Mesenchymal stem cell (in vitro differentiated cells and primary cell): ENCODE measurements at regions not wholly inside any gene's neighbourhood (a gene's known extent, or its start where the extent isn't known, plus 50 kb on each side); places are given as distances from the start of the nearest gene placed in this dataset.

ENCODE experiments used
- DNase-seq: peaks from one replicate; pipeline ENCODE4 v3.0.0-alpha.2; 2013
- H2AFZ ChIP-seq: one replicate; pipeline ENCODE4 v1.6.1; 2013; ENCODE audit warnings: low read depth, mild to moderate bottlenecking, control low read depth, inconsistent platforms, low read length, moderate library complexity
- H2AK5ac ChIP-seq: 2 replicates; pipeline ENCODE4 v1.6.1; 2013; ENCODE audit warnings: low read length, moderate library complexity, mild to moderate bottlenecking, inconsistent platforms; ENCODE audit not compliant: severe bottlenecking
- H2BK120ac ChIP-seq: one replicate; pipeline ENCODE4 v1.6.1; 2013; ENCODE audit warnings: low read depth, mild to moderate bottlenecking, inconsistent platforms, low read length, moderate library complexity
- H2BK12ac ChIP-seq, 2 experiments: one replicate each; pipeline ENCODE4 v1.6.1; 2013; ENCODE audit warnings: inconsistent platforms in 2 of 2, low read length in 2 of 2, mild to moderate bottlenecking in 2 of 2, moderate library complexity in 2 of 2, control low read depth in 1 of 2
- H2BK15ac ChIP-seq: one replicate; pipeline ENCODE4 v1.6.1; 2013; ENCODE audit warnings: mild to moderate bottlenecking, low read depth, inconsistent platforms; ENCODE audit not compliant: poor library complexity, severe bottlenecking
- H2BK5ac ChIP-seq: 2 replicates; pipeline ENCODE4 v1.6.1; 2013; ENCODE audit warnings: low read depth, mild to moderate bottlenecking, low read length, control low read depth, inconsistent platforms; ENCODE audit not compliant: poor library complexity, severe bottlenecking
- H3K14ac ChIP-seq, 2 experiments: one replicate each; pipeline ENCODE4 v1.6.1; 2013; ENCODE audit warnings: inconsistent platforms in 2 of 2, low read length in 2 of 2, control low read depth in 1 of 2, mild to moderate bottlenecking in 1 of 2, moderate library complexity in 1 of 2
- H3K18ac ChIP-seq, 2 experiments: one replicate each; pipeline ENCODE4 v1.6.1; 2013; ENCODE audit warnings: inconsistent platforms in 2 of 2, low read length in 2 of 2, control low read depth in 1 of 2, low read depth in 1 of 2, mild to moderate bottlenecking in 1 of 2
- H3K23ac ChIP-seq, 2 experiments: one replicate each; pipeline ENCODE4 v1.6.1; 2013; ENCODE audit warnings: inconsistent platforms in 2 of 2, low read length in 2 of 2, mild to moderate bottlenecking in 2 of 2, moderate library complexity in 2 of 2, control low read depth in 1 of 2
- H3K27ac ChIP-seq: 2 replicates; pipeline ENCODE4 v1.5.1; 2013; ENCODE audit warnings: mild to moderate bottlenecking, moderate library complexity, low read length, control low read depth, inconsistent platforms; ENCODE audit not compliant: poor library complexity, severe bottlenecking
- H3K27me3 ChIP-seq, 2 experiments: 2 replicates each; pipeline versions ENCODE4 v1.6.1 to v1.7.0; 2013; ENCODE audit warnings: low read length in 2 of 2, mild to moderate bottlenecking in 2 of 2, moderate library complexity in 2 of 2, control low read depth in 1 of 2, inconsistent platforms in 1 of 2; ENCODE audit not compliant: control insufficient read depth in 1 of 2, insufficient read depth in 1 of 2
- H3K36me3 ChIP-seq, 2 experiments: 2 replicates each; pipeline versions ENCODE4 v1.6.1 to v1.7.0; 2013; ENCODE audit warnings: low read length in 2 of 2, control low read depth in 1 of 2, inconsistent platforms in 1 of 2, low read depth in 1 of 2, mild to moderate bottlenecking in 1 of 2; ENCODE audit not compliant: insufficient read depth in 2 of 2, control insufficient read depth in 1 of 2
- H3K4ac ChIP-seq, 2 experiments: one replicate each; pipeline ENCODE4 v1.6.1; 2013; ENCODE audit warnings: inconsistent platforms in 2 of 2, low read length in 2 of 2, mild to moderate bottlenecking in 2 of 2, moderate library complexity in 2 of 2, control low read depth in 1 of 2, low read depth in 1 of 2
- H3K4me1 ChIP-seq: 2 replicates; pipeline ENCODE4 v1.6.1; 2013; ENCODE audit warnings: low read depth, low read length, control low read depth; ENCODE audit not compliant: control insufficient read depth, insufficient read depth
- H3K4me2 ChIP-seq: 2 replicates; pipeline ENCODE4 v1.6.1; 2013; ENCODE audit warnings: low read length, mild to moderate bottlenecking, inconsistent platforms; ENCODE audit not compliant: poor library complexity, severe bottlenecking
- H3K4me3 ChIP-seq, 2 experiments: 2 replicates each; pipeline versions ENCODE4 v1.5.1 to v1.7.0; 2013; ENCODE audit warnings: low read length in 2 of 2, mild to moderate bottlenecking in 2 of 2, control low read depth in 1 of 2, low read depth in 1 of 2; ENCODE audit not compliant: insufficient read depth in 1 of 2
- H3K79me1 ChIP-seq: replicated peaks from 2 replicates; pipeline ENCODE4 v1.6.1; 2013; ENCODE audit warnings: mild to moderate bottlenecking, control low read depth, low read length, inconsistent platforms; ENCODE audit not compliant: poor library complexity, severe bottlenecking
- H3K9ac ChIP-seq: 2 replicates; pipeline ENCODE4 v1.7.0; 2013; ENCODE audit warnings: mild to moderate bottlenecking, low read length, moderate library complexity
- H3K9me3 ChIP-seq: 2 replicates; pipeline ENCODE4 v1.7.0; 2013; ENCODE audit warnings: mild to moderate bottlenecking, low read length; ENCODE audit not compliant: control insufficient read depth
- H4K8ac ChIP-seq: one replicate; pipeline ENCODE4 v1.6.1; 2013; ENCODE audit warnings: inconsistent platforms, mild to moderate bottlenecking, low read length, moderate library complexity
- H4K91ac ChIP-seq: one replicate; pipeline ENCODE4 v1.6.1; 2013; ENCODE audit warnings: mild to moderate bottlenecking, low read length, inconsistent platforms
- whole genome bisulfite sequencing: methylation state at CpG from one replicate; pipeline ENCODE4 v1.1.7; 2013; ENCODE audit warnings: mixed read lengths; 5-methylcytosine and 5-hydroxymethylcytosine counted together

DNA sequence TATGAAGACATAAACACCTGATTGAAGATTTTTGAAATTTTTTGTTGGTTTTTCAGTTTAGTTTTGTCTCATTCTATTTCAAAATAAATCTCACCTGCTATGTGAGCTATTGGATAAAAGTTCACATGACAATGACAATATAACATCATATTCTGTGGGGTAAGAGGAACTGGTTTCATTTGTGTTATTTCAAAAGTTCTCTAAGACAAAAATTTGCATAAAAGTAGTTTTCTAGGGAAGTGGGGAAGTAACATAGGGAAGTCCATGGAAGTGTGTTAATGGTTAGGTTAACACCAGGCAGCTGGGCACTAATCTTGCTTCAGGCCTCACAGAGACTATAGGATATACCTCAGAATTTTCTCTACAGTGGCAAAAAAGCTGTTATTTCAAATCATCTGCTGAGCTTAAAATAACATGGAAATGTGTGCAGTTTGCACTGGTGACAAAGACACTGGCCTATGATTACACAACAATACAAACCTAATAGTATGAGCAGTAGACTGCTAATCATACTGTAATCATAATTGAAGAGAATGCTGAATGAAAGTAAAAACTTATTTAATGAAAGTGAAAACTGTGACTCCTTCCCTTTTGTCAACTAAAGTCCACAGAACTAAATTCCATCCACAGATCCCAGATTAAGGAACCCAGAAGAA is 710.6 kb upstream of the TMEM132C start:
- DNase-seq = no peak
- Histone ChIP-seq H3K9ac (no peak overlapping the region), H3K4me3 (no peak overlapping the region), H3K18ac (no peak overlapping the region), H3K4ac (no peak overlapping the region), H3K27me3 (no peaks in the 10 kb centered on the region), H3K36me3 (no peaks in the 10 kb centered on the region), H2BK120ac (no peak overlapping the region), H3K9me3 (no peaks in the 10 kb centered on the region), H2BK5ac (no peak overlapping the region), H3K4me2 (no peak overlapping the region), H2BK12ac (no peak overlapping the region), H3K27ac (no peak overlapping the region), H3K23ac (no peak overlapping the region), H2AFZ (no peak overlapping the region), H3K4me1 (peaks cover 9% of the 10 kb centered on the region), H4K8ac (no peak overlapping the region), H3K14ac (no peak overlapping the region), H3K79me1 (no peaks in the 10 kb centered on the region), H2AK5ac (no peak overlapping the region), H4K91ac (no peak overlapping the region), H2BK15ac (no peak overlapping the region)

DNA sequence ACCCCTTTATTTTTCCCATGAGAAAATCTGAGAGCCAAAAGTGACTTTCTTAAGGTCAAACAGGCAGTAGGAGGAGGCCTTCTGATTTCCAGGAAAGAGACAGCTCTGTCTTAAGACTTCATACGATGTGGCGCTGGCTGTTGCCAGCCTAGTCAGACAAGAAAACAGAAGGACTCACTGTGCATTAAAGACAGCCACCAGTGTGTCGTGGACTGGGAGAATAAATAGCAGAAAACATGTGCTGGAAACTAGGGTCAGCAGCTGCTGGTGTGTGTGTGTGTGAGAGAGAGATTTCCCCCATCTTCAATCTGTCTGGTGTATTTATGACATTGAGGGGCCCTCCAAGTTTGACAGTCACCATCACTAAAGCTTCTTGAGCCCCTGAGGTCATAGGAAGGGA is 708.6 kb upstream of the TMEM132C start:
- 62% methylated on average over 3 of the region's 3 CpGs for WGBS
- Histone ChIP-seq H3K27ac (no peak overlapping the region), H3K18ac (peak overlapping the region; percentile 52 to 97), H4K91ac (peak overlapping the region; percentile 91), H2BK5ac (no peak overlapping the region), H3K79me1 (no peaks in the 10 kb centered on the region), H2BK12ac (peak overlapping the region; percentile 27 to 97), H3K27me3 (no peaks in the 10 kb centered on the region), H2AK5ac (no peak overlapping the region), H3K14ac (no peak overlapping the region), H3K4me2 (no peak overlapping the region), H3K36me3 (no peaks in the 10 kb centered on the region), H2AFZ (no peak overlapping the region), H3K4me1 (peaks cover 9% of the 10 kb centered on the region), H2BK120ac (peak overlapping the region; percentile 75), H2BK15ac (no peak overlapping the region), H3K23ac (no peak overlapping the region), H3K9ac (no peak overlapping the region), H4K8ac (peak overlapping the region; percentile 1), H3K9me3 (no peaks in the 10 kb centered on the region), H3K4ac (peak overlapping the region in 1 of 2 experiments; percentile 47), H3K4me3 (no peak overlapping the region)
- peak; percentile 44 for DNase-seq

DNA sequence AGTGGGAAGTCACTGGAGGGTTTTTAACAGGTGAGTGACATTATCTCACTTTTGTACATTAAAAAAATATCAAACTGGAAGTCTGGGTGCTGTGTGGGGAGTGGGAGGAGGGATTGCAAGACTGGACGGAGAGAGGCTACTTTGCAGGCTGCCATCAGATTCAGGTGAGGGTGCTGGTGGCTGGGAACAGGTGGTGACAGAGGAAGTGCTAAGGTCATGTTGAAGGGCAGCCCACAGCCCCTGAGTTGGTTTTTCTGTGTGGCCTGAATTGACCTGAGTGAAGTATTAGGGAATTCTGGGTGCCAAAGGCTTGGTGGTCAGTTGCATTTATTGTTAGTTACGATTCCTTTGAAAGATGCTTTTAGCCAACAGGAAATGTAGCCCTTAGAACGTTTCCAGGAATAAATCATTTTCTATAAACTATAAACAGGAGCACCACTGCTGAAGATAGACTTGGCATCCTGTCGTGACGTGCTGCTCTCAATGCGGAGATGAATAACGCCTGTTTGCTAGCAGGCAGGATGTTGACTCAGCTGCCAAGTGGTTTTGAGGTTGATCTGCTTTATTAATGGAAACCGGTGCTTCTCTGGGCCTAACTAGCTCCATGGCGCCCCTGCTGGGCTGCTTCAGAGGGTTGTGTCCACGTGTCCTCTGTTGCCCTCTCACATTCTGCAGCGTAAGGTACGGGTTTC is 707.5 kb upstream of the TMEM132C start:
- H2AFZ ChIP-seq = peak overlapping the region; percentile 7
- peak overlapping the region; percentile 15 for H3K27ac ChIP-seq
- no peak overlapping the region for H3K4me2 ChIP-seq
- H3K4me3 ChIP-seq = no peak overlapping the region
- H3K27me3 ChIP-seq = no peaks in the 10 kb centered on the region
- peak overlapping the region; percentile 79 to 82 for H3K18ac ChIP-seq
- H2BK5ac ChIP-seq = no peak overlapping the region
- peak overlapping the region; percentile 91 for H4K91ac ChIP-seq
- peak overlapping the region; percentile 91 for H4K8ac ChIP-seq
- DNase-seq = peak; percentile 97
- H3K9me3 ChIP-seq = no peaks in the 10 kb centered on the region
- peaks cover 9% of the 10 kb centered on the region for H3K4me1 ChIP-seq
- no peaks in the 10 kb centered on the region for H3K36me3 ChIP-seq
- H2BK12ac ChIP-seq = peak overlapping the region in 1 of 2 experiments; percentile 86
- H3K79me1 ChIP-seq = no peaks in the 10 kb centered on the region
- H2BK15ac ChIP-seq = peak overlapping the region; percentile 84
- peak overlapping the region; percentile 89 for H2BK120ac ChIP-seq
- H2AK5ac ChIP-seq = peak overlapping the region; percentile 67
- H3K14ac ChIP-seq = no peak overlapping the region
- peak overlapping the region; percentile 36 for H3K9ac ChIP-seq
- H3K23ac ChIP-seq = no peak overlapping the region
- H3K4ac ChIP-seq = peak overlapping the region in 1 of 2 experiments; percentile 13
- WGBS = 8% methylated on average over 12 of the region's 12 CpGs

DNA sequence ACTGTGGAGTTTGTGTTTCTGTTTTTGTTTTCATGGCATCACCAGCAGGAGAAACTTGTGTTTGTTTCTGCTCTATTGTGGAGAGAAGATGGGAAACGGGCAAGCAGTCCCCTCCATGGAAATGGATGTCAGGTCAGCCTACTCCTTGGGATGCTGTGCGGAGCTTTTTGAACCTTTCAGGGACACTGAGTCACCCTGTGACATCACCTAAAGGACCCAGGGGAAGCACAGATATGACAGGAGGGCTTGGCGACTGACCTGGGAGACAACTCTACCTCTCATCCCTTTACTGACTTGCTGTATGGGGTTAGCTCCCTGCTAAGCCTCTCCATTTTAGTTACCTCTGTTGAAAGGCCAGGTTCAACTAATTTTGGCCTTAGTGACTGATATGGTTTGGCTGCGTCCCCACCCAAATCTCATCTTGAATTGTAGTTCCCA is 706.9 kb upstream of the TMEM132C start:
- Histone ChIP-seq H2BK12ac (peak overlapping the region; percentile 75 to 91), H3K9ac (no peak overlapping the region), H3K79me1 (no peaks in the 10 kb centered on the region), H2BK5ac (no peak overlapping the region), H3K18ac (peak overlapping the region; percentile 61 to 79), H4K8ac (peak overlapping the region; percentile 78), H2BK15ac (peak overlapping the region; percentile 44), H4K91ac (peak overlapping the region; percentile 77), H3K4ac (peak overlapping the region; percentile 13 to 84), H3K9me3 (no peaks in the 10 kb centered on the region), H3K4me1 (peaks cover 9% of the 10 kb centered on the region), H3K14ac (no peak overlapping the region), H3K27me3 (no peaks in the 10 kb centered on the region), H2AK5ac (no peak overlapping the region), H3K4me2 (no peak overlapping the region), H3K4me3 (no peak overlapping the region), H3K36me3 (no peaks in the 10 kb centered on the region), H3K23ac (no peak overlapping the region), H2AFZ (peak overlapping the region; percentile 7), H3K27ac (no peak overlapping the region), H2BK120ac (no peak overlapping the region)
- WGBS = 84% methylated on average over 4 of the region's 4 CpGs
- DNase-seq = no peak
